ENCODE measurements at regions not wholly inside any gene's neighbourhood (a gene's known extent, or its start where the extent isn't known, plus 50 kb on each side); places are given as distances from the start of the nearest gene placed in this dataset.

- DNase-seq, result no peak
- no peak for TF ChIP-seq POLR2A (IDR thresholded peaks at IDR 0.05; ENCODE audit: low read length)
- TF ChIP-seq GATA1 (IDR thresholded peaks at IDR 0.05; ENCODE audit: low read depth, low read length), result no peak
Measured at GRCh38 chr6:54787825-54788224, 58.7 kb upstream of the FAM83B start.

Measured in erythroblast (primary cell).